SK-N-SH treated with all-trans-retinoic acid at 6 μM for 48 hours (cell line): ENCODE measurements at regions not wholly inside any gene's neighbourhood (a gene's known extent, or its start where the extent isn't known, plus 50 kb on each side); places are given as distances from the start of the nearest gene placed in this dataset.
A peak's percentile ranks its signal among the peaks of the same experiment; 100 is the strongest.

Experiments used
- ATAC-seq: fragments of 200-7000 bp; cut with Tn5 transposase; 3 replicates; pipeline ENCODE4 v1.9.1; 2020; ENCODE audit warnings: mild to moderate bottlenecking, moderate library complexity
- ARNTL ChIP-seq: fragments of 450-650 bp; formaldehyde crosslinking; IDR thresholded peaks from 2 replicates; pipeline ENCODE4 v1.5.0; 2020; ENCODE audit warnings: low read depth, mild to moderate bottlenecking, moderate library complexity, borderline replicate concordance
- BACH2 ChIP-seq: fragments of 250-450 bp; sonication (Bioruptor Pico); IDR thresholded peaks from 2 replicates; pipeline ENCODE4 v1.9.0; 2021; ENCODE audit warnings: mild to moderate bottlenecking, borderline replicate concordance
- CSDC2 ChIP-seq: fragments of 250-450 bp; sonication (Bioruptor Pico); IDR thresholded peaks from 2 replicates; pipeline ENCODE4 v1.5.0; 2020; ENCODE audit warnings: mild to moderate bottlenecking, moderate library complexity
- ESRRG ChIP-seq: fragments of 250-450 bp; sonication (Bioruptor Pico); IDR thresholded peaks from 2 replicates; pipeline ENCODE4 v1.6.1; 2021; ENCODE audit warnings: mild to moderate bottlenecking
- GLIS3 ChIP-seq: fragments of 250-450 bp; sonication (Bioruptor Pico); IDR thresholded peaks from 2 replicates; pipeline ENCODE4 v1.5.0; 2020; ENCODE audit warnings: mild to moderate bottlenecking, moderate library complexity
- ISL1 ChIP-seq: fragments of 250-450 bp; sonication (Bioruptor Pico); IDR thresholded peaks from 2 replicates; pipeline ENCODE4 v2.1.2; 2022; ENCODE audit warnings: mild to moderate bottlenecking, moderate library complexity
- OSR1 ChIP-seq: fragments of 250-450 bp; sonication (Bioruptor Pico); IDR thresholded peaks from 2 replicates; pipeline ENCODE4 v1.8.0; 2022; ENCODE audit warnings: moderate library complexity, mild to moderate bottlenecking, inconsistent platforms
- PPARA ChIP-seq: fragments of 250-450 bp; sonication (Bioruptor Pico); IDR thresholded peaks from 2 replicates; pipeline ENCODE4 v1.5.0; 2020; ENCODE audit warnings: mild to moderate bottlenecking, borderline replicate concordance
- RARB ChIP-seq: fragments of 250-450 bp; sonication (Bioruptor Pico); IDR thresholded peaks from 2 replicates; pipeline ENCODE4 v1.8.0; 2021; ENCODE audit warnings: mild to moderate bottlenecking, moderate library complexity
- SNAI2 ChIP-seq: fragments of 250-450 bp; sonication (Bioruptor Pico); IDR thresholded peaks from 2 replicates; pipeline ENCODE4 v1.5.0; 2020; ENCODE audit warnings: mild to moderate bottlenecking, moderate library complexity
- TCF4 ChIP-seq: fragments of 250-450 bp; sonication (Bioruptor Pico); IDR thresholded peaks from 2 replicates; pipeline ENCODE4 v1.8.0; 2021; ENCODE audit warnings: mild to moderate bottlenecking, moderate library complexity, borderline replicate concordance
- ZC3H10 ChIP-seq: fragments of 250-450 bp; sonication (Bioruptor Pico); IDR thresholded peaks from 2 replicates; pipeline ENCODE4 v1.5.1; 2021; ENCODE audit warnings: mild to moderate bottlenecking, moderate library complexity
- ZFP3 ChIP-seq: fragments of 250-450 bp; sonication (Bioruptor Pico); IDR thresholded peaks from 2 replicates; pipeline ENCODE4 v1.5.0; 2020; ENCODE audit warnings: mild to moderate bottlenecking, moderate library complexity
- ZFP30 ChIP-seq: fragments of 450-650 bp; formaldehyde crosslinking; IDR thresholded peaks from 2 replicates; pipeline ENCODE4 v1.5.0; 2022; ENCODE audit warnings: mild to moderate bottlenecking, moderate library complexity
- ZNF565 ChIP-seq: fragments of 450-650 bp; formaldehyde crosslinking; conservative IDR thresholded peaks from 2 replicates; pipeline ENCODE4 v1.5.0; 2020; ENCODE audit warnings: low read depth, mild to moderate bottlenecking, moderate library complexity
- ZNF70 ChIP-seq: fragments of 450-650 bp; formaldehyde crosslinking; IDR thresholded peaks from 2 replicates; pipeline ENCODE4 v1.5.0; 2020; ENCODE audit warnings: mild to moderate bottlenecking, moderate library complexity
- ZNF8 ChIP-seq: fragments of 450-650 bp; formaldehyde crosslinking; IDR thresholded peaks from 2 replicates; pipeline ENCODE4 v1.5.0; 2020; ENCODE audit warnings: mild to moderate bottlenecking, moderate library complexity
- TF ChIP-seq, protein P1 (sequence below): fragments of 250-450 bp; sonication (Bioruptor Pico); IDR thresholded peaks from 2 replicates; pipeline ENCODE4 v1.5.1; 2021; ENCODE audit warnings: mild to moderate bottlenecking, moderate library complexity
- TF ChIP-seq, protein P2 (sequence below): fragments of 250-450 bp; sonication (Bioruptor Pico); IDR thresholded peaks from 2 replicates; pipeline ENCODE4 v1.8.0; 2020; ENCODE audit warnings: mild to moderate bottlenecking, moderate library complexity, borderline replicate concordance
- TF ChIP-seq, protein P3 (sequence below): fragments of 250-450 bp; sonication (Bioruptor Pico); IDR thresholded peaks from 2 replicates; pipeline ENCODE4 v1.8.0; 2021; ENCODE audit warnings: low read depth, mild to moderate bottlenecking, moderate library complexity, borderline replicate concordance
- TF ChIP-seq, protein P4 (sequence below): fragments of 250-450 bp; sonication (Bioruptor Pico); IDR thresholded peaks from 2 replicates; pipeline ENCODE4 v1.5.1; 2020; ENCODE audit warnings: low read depth, mild to moderate bottlenecking, moderate library complexity

DNA sequence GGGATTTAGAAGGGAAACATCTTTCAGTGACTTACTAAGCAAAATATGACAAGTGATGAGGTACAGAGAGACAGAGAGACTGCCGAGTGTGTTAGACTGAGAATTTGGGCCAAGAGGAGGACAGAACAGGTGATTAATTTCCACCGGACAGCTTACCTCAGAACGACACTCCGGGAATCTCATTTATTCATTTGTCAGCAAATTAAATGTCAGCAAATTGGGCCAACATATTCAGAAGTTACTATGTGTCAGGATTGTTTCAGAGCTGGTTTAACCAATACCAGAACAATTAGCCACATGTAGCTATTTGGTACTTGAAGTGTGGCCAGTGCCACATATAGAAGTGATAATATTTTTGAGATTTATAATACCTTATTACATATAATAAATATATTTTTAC is 232.6 kb upstream of the CNTN3 start (continued):
- TF ChIP-seq, protein P1, sequence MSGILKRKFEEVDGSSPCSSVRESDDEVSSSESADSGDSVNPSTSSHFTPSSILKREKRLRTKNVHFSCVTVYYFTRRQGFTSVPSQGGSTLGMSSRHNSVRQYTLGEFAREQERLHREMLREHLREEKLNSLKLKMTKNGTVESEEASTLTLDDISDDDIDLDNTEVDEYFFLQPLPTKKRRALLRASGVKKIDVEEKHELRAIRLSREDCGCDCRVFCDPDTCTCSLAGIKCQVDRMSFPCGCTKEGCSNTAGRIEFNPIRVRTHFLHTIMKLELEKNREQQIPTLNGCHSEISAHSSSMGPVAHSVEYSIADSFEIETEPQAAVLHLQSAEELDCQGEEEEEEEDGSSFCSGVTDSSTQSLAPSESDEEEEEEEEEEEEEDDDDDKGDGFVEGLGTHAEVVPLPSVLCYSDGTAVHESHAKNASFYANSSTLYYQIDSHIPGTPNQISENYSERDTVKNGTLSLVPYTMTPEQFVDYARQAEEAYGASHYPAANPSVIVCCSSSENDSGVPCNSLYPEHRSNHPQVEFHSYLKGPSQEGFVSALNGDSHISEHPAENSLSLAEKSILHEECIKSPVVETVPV (CRISPR knock-in tag), result no peak

DNA sequence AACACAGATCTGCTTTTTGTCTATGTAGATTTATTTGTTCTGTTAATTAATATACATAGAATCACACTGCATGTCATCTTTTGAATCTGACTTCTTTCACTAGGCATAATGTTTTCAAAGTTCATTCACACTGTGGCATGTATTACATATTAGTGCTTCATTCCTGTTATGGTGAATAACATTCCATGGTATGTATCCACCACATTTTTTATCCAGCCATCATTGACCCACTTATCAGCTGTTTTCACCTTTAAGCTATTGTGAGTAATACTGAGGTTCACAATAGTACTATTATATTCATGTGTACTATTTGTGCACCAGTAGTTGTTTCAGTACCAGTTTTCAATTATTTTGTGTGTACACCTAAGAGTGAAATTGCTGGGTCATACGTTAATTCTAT is 230.6 kb upstream of the CNTN3 start:
- no peak for ATAC-seq
- TF ChIP-seq ARNTL, result no peak
- no peak for TF ChIP-seq SNAI2 (CRISPR knock-in tag)
- TF ChIP-seq GLIS3 (CRISPR knock-in tag), result no peak
- TF ChIP-seq TCF4, result no peak
- TF ChIP-seq ZFP30 (CRISPR knock-in tag), result no peak

DNA sequence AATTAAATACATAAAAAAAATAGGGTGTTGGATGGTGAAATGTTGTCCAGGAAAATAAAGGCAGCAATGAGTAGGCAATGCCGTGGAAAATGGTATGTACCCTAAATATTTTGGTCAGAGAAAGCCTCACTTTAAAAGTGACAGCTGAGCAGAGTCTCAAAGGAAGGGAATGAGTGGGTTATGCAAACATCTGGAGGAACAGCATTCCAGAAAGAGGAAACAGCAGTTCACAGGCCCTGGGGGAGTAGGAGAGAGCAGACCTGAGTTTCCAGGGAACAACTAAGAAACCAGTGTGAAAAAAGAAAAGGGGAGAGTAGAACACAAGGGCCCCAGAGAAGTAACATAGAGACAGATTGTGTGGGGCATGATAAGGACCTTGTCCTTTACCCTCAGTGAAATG is 230.0 kb upstream of the CNTN3 start:
- ATAC-seq, result no peak
- TF ChIP-seq ZFP3 (no peak), ZNF8 (CRISPR knock-in tag) (no peak), ESRRG (CRISPR knock-in tag) (no peak), ZFP30 (CRISPR knock-in tag) (no peak), ZNF70 (CRISPR knock-in tag) (no peak), RARB (CRISPR knock-in tag) (no peak), PPARA (CRISPR knock-in tag) (no peak), BACH2 (CRISPR knock-in tag) (no peak), TCF4 (no peak), ARNTL (no peak), GLIS3 (CRISPR knock-in tag) (no peak), CSDC2 (CRISPR knock-in tag) (no peak)
- TF ChIP-seq, protein P2, sequence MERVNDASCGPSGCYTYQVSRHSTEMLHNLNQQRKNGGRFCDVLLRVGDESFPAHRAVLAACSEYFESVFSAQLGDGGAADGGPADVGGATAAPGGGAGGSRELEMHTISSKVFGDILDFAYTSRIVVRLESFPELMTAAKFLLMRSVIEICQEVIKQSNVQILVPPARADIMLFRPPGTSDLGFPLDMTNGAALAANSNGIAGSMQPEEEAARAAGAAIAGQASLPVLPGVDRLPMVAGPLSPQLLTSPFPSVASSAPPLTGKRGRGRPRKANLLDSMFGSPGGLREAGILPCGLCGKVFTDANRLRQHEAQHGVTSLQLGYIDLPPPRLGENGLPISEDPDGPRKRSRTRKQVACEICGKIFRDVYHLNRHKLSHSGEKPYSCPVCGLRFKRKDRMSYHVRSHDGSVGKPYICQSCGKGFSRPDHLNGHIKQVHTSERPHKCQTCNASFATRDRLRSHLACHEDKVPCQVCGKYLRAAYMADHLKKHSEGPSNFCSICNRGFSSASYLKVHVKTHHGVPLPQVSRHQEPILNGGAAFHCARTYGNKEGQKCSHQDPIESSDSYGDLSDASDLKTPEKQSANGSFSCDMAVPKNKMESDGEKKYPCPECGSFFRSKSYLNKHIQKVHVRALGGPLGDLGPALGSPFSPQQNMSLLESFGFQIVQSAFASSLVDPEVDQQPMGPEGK (CRISPR knock-in tag), result no peak
- TF ChIP-seq, protein P3, sequence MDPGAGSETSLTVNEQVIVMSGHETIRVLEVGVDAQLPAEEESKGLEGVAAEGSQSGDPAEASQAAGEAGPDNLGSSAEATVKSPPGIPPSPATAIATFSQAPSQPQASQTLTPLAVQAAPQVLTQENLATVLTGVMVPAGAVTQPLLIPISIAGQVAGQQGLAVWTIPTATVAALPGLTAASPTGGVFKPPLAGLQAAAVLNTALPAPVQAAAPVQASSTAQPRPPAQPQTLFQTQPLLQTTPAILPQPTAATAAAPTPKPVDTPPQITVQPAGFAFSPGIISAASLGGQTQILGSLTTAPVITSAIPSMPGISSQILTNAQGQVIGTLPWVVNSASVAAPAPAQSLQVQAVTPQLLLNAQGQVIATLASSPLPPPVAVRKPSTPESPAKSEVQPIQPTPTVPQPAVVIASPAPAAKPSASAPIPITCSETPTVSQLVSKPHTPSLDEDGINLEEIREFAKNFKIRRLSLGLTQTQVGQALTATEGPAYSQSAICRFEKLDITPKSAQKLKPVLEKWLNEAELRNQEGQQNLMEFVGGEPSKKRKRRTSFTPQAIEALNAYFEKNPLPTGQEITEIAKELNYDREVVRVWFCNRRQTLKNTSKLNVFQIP, result no peak
- TF ChIP-seq, protein P1 (CRISPR knock-in tag), result no peak
- TF ChIP-seq, all 23 proteins: peak for 0

DNA sequence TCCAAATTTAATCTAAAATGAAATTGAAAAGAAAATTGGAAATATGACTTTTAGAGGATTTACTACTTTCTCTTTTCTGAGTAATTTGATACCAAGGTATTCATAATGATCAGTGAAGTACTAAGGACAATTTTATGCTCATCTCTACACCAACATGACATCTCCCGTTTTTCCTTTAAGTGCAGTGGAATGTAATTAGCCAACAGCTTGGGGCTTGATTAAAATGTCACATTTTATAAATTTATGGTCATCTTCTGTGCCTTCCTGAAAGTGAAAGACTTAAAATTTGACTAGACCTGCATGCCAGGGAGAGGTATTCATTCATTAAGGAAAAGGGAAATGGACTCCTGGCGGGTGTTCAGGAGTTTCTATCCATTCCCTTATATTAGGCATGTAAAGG is 228.2 kb upstream of the CNTN3 start:
- no peak for ATAC-seq
- TF ChIP-seq TCF4 (no peak), ISL1 (CRISPR knock-in tag) (peak; percentile 83), OSR1 (no peak), ESRRG (CRISPR knock-in tag) (no peak), ZNF8 (CRISPR knock-in tag) (no peak), ZFP30 (CRISPR knock-in tag) (no peak), ZC3H10 (CRISPR knock-in tag) (no peak), BACH2 (CRISPR knock-in tag) (no peak), ZFP3 (peak; percentile 84), ZNF565 (CRISPR knock-in tag) (no peak), PPARA (CRISPR knock-in tag) (no peak)
- TF ChIP-seq, protein P4, sequence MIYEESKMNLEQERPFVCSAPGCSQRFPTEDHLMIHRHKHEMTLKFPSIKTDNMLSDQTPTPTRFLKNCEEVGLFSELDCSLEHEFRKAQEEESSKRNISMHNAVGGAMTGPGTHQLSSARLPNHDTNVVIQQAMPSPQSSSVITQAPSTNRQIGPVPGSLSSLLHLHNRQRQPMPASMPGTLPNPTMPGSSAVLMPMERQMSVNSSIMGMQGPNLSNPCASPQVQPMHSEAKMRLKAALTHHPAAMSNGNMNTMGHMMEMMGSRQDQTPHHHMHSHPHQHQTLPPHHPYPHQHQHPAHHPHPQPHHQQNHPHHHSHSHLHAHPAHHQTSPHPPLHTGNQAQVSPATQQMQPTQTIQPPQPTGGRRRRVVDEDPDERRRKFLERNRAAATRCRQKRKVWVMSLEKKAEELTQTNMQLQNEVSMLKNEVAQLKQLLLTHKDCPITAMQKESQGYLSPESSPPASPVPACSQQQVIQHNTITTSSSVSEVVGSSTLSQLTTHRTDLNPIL (CRISPR knock-in tag), result no peak
- TF ChIP-seq, protein P3, result no peak
- TF ChIP-seq, all 23 proteins: peak for 2
